Ishikawa (cell line): ENCODE measurements at regions not wholly inside any gene's neighbourhood (a gene's known extent, or its start where the extent isn't known, plus 50 kb on each side); places are given as distances from the start of the nearest gene placed in this dataset.

ENCODE experiments used
- EP300 ChIP-seq: IDR thresholded peaks from 2 replicates; pipeline ENCODE4 v1.6.1; 2012; ENCODE audit warnings: borderline replicate concordance
- FOXM1 ChIP-seq: IDR thresholded peaks from 2 replicates; pipeline ENCODE4 v1.6.1; 2012; ENCODE audit warnings: low read depth, borderline replicate concordance
- NFIC ChIP-seq: IDR thresholded peaks from 2 replicates; pipeline ENCODE4 v1.6.1; 2012

DNA sequence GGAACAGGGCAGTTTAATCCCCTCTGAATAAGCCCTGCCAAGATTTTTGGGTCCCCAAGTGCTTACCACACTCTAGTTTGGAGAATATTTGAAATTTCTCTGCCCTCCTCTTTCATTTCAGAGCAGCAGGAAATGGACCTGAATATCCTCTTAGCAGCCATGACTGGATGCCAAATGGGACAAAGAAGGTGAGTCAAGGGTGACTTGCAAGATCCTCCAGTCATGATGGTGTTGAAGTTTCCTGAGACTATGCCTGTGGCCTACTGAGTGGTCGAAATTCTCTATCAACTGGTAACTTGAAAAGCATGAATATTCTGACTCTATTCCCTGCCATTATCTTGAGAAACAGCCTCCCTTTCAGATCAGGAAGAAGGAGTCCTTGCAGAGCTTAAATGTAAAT, 1674.7 kb upstream of the SEL1L start:
- no peak for TF ChIP-seq NFIC
- TF ChIP-seq FOXM1: no peak
- no peak for TF ChIP-seq EP300
